AG09319 (cell line): ENCODE measurements at regions not wholly inside any gene's neighbourhood (a gene's known extent, or its start where the extent isn't known, plus 50 kb on each side); places are given as distances from the start of the nearest gene placed in this dataset.

Source experiments
- DNase-seq: peaks from one replicate; pipeline ENCODE4 v3.0.0-alpha.2; 2010; ENCODE audit warnings: low read depth; ENCODE audit errors: extremely low read depth
- TF ChIP-seq, protein P1 (sequence below): IDR thresholded peaks from 2 replicates; pipeline ENCODE4 v1.5.1; 2011; ENCODE audit warnings: low read depth, mild to moderate bottlenecking, inconsistent platforms, low read length, moderate library complexity

DNA sequence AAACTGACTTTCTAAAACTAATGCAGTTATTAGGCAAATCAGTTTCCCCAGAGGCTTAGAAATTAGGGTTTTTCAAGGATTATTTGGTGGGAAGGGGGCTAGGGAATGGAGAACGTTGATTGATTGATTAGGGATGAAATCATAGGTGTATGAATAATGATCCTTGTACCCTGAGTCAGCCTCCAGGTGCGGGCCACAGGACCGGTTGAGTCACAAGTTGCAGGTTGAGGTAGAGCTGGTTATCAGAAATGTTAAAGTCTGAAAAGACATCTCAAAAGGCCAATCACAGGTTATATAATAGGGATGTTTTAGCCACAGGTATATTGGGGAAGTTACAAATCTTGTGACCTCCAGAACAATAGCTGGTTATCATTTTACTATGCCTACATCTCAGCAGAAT lies 341.8 kb upstream of the GULP1 start:
- TF ChIP-seq, protein P1, sequence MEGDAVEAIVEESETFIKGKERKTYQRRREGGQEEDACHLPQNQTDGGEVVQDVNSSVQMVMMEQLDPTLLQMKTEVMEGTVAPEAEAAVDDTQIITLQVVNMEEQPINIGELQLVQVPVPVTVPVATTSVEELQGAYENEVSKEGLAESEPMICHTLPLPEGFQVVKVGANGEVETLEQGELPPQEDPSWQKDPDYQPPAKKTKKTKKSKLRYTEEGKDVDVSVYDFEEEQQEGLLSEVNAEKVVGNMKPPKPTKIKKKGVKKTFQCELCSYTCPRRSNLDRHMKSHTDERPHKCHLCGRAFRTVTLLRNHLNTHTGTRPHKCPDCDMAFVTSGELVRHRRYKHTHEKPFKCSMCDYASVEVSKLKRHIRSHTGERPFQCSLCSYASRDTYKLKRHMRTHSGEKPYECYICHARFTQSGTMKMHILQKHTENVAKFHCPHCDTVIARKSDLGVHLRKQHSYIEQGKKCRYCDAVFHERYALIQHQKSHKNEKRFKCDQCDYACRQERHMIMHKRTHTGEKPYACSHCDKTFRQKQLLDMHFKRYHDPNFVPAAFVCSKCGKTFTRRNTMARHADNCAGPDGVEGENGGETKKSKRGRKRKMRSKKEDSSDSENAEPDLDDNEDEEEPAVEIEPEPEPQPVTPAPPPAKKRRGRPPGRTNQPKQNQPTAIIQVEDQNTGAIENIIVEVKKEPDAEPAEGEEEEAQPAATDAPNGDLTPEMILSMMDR = no peak
- DNase-seq = no peak

DNA sequence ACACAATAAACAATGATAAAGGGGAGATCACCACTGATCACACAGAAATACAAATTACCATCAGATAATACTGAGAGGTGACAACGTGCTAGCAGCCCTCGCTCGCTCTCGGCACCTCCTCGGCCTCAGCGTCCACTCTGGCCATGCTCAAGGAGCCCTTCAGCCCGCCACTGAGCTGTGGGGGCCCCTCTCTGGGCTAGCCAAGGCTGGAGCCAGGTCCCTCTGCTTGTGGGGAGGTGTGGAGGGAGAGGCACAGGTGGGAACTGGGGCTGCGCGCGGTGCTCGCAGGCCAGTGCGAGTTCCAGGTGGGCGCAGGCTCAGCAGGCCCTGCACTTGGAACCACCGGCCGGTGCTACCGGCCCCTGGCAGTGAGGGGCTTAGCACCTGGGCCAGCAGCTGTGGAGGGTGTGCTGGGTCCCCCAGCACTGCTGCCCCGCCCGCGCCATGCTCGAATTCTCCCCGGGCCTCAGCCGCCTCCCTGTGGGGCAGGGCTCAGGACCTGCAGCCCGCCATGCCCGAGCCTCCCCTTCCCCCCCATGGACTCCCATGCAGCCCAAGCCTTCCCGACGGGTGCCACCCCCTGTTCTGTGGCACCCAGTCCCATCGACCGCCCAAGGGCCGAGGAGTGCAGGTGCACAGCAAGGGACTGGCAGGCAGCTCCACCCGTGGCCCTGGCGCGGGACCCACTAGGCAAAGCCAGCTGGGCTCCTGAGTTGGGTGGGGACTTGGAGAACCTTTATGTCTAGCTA lies 340.0 kb upstream of the GULP1 start:
- no peak for DNase-seq
- TF ChIP-seq, protein P1 = no peak

DNA sequence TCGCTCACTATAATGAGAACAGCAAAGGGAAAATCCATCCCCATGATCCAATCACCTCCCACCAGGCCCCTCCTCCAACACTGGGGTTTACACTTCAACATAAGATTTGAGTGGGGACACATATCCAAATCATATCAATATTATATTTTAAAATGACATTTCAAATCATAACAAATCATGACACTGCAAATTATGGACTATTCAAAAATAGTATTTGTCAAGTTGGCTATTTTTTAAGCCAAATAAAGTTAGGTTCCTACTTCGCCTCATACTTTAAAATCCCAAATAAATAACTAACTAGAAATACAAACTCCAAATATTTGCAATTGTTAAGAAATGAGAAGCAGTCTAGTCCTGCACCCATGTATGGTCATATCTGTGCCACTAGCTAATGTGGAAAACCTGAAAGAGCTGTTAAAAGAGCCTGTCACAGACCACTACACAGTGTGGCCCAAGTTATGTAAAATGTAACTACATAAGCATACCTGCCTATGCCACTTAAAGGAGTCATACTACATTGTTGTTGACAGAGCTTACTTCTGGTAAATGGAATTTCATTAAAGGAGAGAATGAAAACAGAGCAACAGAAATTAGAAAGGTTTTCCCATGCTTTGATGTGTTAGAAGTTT lies 334.7 kb upstream of the GULP1 start:
- DNase-seq = no peak
- TF ChIP-seq, protein P1 = no peak

DNA sequence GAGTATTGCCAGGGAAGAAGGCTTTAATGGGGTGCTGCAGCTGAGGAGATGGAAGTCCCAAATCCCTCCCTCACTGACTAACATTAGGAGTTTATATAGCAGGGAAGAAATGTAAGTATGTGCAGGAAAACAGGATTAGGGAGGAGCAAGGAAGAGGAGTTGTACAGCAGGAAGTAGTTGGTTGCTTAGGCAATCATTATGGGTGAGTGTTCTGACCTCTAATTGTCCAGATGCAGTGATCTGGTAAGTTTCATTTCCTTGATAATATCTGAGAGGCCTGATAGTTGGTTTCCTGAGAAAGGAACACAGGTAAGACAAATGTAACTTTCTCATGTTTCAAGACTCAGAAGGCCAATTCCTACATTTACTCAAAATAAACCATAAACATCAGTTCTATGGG lies 331.9 kb upstream of the GULP1 start:
- DNase-seq = no peak
- TF ChIP-seq, protein P1 = no peak

DNA sequence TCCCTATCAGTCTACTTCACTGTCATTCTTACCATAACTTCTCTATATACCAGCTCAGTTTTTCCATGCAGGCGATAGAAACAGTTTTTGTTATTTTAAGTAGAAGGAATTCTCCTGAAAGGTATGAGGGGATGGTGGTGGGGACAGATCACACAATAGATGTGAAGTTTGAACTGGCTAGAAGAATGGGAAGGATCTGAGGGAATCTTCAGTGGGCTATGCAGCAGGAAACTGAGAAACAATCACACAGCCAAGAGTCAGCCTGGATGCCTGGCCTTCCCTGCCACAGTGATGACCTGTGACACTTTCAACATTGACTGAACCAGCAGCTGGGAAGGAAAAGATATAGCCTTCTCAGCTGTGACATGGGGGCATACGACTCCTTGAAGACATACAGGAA lies 329.1 kb upstream of the GULP1 start:
- no peak for DNase-seq

DNA sequence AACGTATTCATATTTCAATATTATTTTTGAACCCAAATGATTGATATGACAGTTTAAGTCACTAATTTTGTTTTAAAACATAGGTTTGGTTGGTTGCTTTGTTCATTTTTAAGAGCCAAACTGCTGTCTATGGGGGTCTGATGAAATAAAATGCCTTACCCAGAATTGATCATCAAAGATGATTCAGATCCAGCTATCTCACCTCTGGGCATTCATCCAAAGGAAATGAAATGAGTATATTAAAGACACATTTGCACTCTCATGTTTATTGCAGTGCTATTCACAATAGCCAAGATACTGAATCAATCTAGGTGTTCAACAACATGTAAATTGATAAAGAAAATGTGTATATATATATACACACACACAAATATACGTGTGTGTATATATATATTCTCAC lies 326.9 kb upstream of the GULP1 start:
- DNase-seq = no peak

More for the DNA sequence above, 329.1 kb upstream of the GULP1 start:
- TF ChIP-seq, protein P1 = no peak

DNA sequence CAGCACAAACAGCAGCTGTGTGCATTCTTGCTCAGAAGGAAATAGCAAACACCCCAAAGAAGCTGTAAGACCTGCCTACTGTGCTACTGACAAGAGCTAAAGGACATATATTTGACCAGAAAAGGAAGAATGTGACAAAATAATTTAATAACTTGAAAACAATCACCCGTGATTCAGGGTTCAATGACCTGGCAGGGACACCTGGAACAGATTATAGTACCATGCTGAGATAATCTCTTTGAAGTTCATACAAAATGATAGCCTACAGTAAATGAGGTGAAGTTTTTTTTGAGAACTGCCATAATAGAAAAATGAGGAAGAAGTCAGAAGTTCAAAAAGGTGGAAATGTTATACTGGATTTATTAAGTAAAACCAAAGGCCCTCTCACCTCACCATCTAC lies 324.8 kb upstream of the GULP1 start:
- DNase-seq = no peak
- TF ChIP-seq, protein P1 = no peak

More for the DNA sequence above, 326.9 kb upstream of the GULP1 start:
- TF ChIP-seq, protein P1 = no peak
